HepG2 (cell line): ENCODE measurements at regions not wholly inside any gene's neighbourhood (a gene's known extent, or its start where the extent isn't known, plus 50 kb on each side); places are given as distances from the start of the nearest gene placed in this dataset.
"Not testable (repeated sequence)": the region's sequence is repeated elsewhere in the genome, so short reads cannot be mapped to it uniquely, and the experiment has no call there.

ENCODE experiments used
- CEBPB ChIP-seq: IDR thresholded peaks from 2 replicates; pipeline ENCODE4 v1.6.1; 2011; ENCODE audit warnings: low read depth, low read length, improper control_type of control experiment, borderline replicate concordance
- JUND ChIP-seq: sonication (generic); formaldehyde crosslinking; IDR thresholded peaks from 2 replicates; pipeline ENCODE4 v1.8.0; 2022; ENCODE audit warnings: mild to moderate bottlenecking, missing genetic modification reagents
- MEF2D ChIP-seq: sonication (generic); formaldehyde crosslinking; IDR thresholded peaks from 2 replicates; pipeline ENCODE4 v1.5.1; 2020; ENCODE audit warnings: mild to moderate bottlenecking, missing genetic modification reagents
- NFIC ChIP-seq: IDR thresholded peaks from 2 replicates; pipeline ENCODE4 v1.6.1; 2012; ENCODE audit warnings: mild to moderate bottlenecking, low read length, inconsistent platforms
- POLR2A ChIP-seq, 2 experiments: IDR thresholded peaks; 2 replicates each; pipeline ENCODE4 v1.6.1; 2011; ENCODE audit warnings: low read depth in 2 of 2, low read length in 2 of 2, mild to moderate bottlenecking in 1 of 2, moderate library complexity in 1 of 2; ENCODE audit not compliant: insufficient read depth in 1 of 2
- PRPF4 ChIP-seq: fragments of 200-400 bp; formaldehyde crosslinking; IDR thresholded peaks from 2 replicates; pipeline ENCODE4 v1.6.1; 2016; ENCODE audit warnings: low read length, low read depth; ENCODE audit not compliant: poor library complexity, severe bottlenecking
- SRSF9 ChIP-seq: fragments of 200-400 bp; formaldehyde crosslinking; IDR thresholded peaks from 2 replicates; pipeline ENCODE4 v1.6.1; 2018; ENCODE audit warnings: borderline replicate concordance, mild to moderate bottlenecking, low read depth, low read length; ENCODE audit not compliant: insufficient read depth, poor library complexity, severe bottlenecking
- ZNF234 ChIP-seq: sonication (generic); formaldehyde crosslinking; conservative IDR thresholded peaks from 2 replicates; pipeline ENCODE4 v1.5.1; 2020; ENCODE audit warnings: mild to moderate bottlenecking, missing genetic modification reagents
- ZNF879 ChIP-seq: sonication (generic); formaldehyde crosslinking; IDR thresholded peaks from 2 replicates; pipeline ENCODE4 v1.8.1; 2023; ENCODE audit warnings: missing genetic modification reagents

DNA sequence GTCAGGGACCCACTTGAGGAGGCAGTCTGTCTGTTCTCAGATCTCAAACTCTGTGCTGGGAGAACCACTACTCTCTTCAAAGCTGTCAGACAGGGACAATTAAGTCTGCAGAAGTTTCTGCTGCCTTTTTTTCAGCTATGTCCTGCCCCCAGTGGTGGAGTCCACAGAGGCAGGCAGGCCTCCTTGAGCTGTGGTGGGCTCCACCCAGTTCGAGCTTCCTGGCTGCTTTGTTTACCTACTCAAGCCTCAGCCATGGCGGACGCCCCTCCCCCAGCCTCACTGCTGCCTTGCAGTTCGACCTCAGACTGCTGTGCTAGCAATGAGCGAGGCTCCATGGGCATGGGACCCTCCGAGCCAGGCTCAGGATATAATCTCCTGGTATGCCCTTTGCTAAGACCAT is 89.3 kb downstream of the ZIC4 start:
- TF ChIP-seq POLR2A (IDR thresholded peaks at IDR 0.05; ENCODE audit: insufficient read depth in 1 of 2, low read depth in 2 of 2, low read length in 2 of 2); CEBPB; ZNF879; SRSF9; PRPF4; JUND (CRISPR knock-in tag); NFIC; MEF2D (CRISPR knock-in tag); ZNF234 (CRISPR knock-in tag): not testable (repeated sequence)
